ENCODE measurements at regions not wholly inside any gene's neighbourhood (a gene's known extent, or its start where the extent isn't known, plus 50 kb on each side); places are given as distances from the start of the nearest gene placed in this dataset.

DNA sequence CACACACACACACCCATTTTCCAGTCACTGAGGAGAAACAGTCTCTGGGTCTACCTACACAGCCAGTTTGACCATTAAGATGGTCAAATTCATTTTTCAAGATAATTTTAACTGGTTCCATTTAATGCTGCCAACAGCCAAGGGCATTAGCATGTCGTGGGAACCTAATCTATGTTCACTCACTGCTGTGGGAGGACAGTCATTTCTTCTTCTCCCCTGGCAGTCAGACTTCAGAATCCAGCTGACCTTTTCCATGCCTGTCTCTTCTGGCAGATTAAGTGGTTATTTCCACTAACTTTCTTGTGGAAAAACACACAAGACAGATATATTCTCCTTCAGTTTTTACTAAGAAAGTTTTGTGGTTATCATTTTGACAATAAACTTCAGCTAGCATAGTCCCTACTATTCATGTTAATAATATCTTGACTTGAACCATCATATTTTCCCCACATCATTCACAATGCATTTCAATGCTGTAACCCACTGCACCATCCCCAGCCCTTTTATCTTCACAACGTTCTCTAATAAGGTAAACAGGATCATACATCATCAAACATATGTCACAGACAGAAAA lies 82.2 kb downstream of the DAD1 start (continued):
- TF ChIP-seq ATF3 (IDR thresholded peaks at IDR 0.05; ENCODE audit: insufficient read depth, low read depth, low read length): no peak
